ENCODE measurements at regions not wholly inside any gene's neighbourhood (a gene's known extent, or its start where the extent isn't known, plus 50 kb on each side); places are given as distances from the start of the nearest gene placed in this dataset.

GRCh38 chr3:3340526-3340925 is 161.0 kb upstream of the CRBN start (continued):
- no peak for TF ChIP-seq HNRNPUL1 (IDR thresholded peaks at IDR 0.05; ENCODE audit: low read length)
- no peak for TF ChIP-seq SRSF7 (optimal IDR thresholded peaks at IDR 0.05; ENCODE audit: low read depth, low read length)
- TF ChIP-seq SMARCA5 (IDR thresholded peaks at IDR 0.05): no peak
- TF ChIP-seq USF2 (CRISPR knock-in tag; IDR thresholded peaks at IDR 0.05): no peak

GRCh38 chr3:3335903-3336302 is 156.4 kb upstream of the CRBN start:
- POLR2A ChIA-PET: no interaction called here
- TF ChIP-seq, protein P1, sequence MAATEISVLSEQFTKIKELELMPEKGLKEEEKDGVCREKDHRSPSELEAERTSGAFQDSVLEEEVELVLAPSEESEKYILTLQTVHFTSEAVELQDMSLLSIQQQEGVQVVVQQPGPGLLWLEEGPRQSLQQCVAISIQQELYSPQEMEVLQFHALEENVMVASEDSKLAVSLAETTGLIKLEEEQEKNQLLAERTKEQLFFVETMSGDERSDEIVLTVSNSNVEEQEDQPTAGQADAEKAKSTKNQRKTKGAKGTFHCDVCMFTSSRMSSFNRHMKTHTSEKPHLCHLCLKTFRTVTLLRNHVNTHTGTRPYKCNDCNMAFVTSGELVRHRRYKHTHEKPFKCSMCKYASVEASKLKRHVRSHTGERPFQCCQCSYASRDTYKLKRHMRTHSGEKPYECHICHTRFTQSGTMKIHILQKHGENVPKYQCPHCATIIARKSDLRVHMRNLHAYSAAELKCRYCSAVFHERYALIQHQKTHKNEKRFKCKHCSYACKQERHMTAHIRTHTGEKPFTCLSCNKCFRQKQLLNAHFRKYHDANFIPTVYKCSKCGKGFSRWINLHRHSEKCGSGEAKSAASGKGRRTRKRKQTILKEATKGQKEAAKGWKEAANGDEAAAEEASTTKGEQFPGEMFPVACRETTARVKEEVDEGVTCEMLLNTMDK (IDR thresholded peaks at IDR 0.05; ENCODE audit: borderline replicate concordance, insufficient read depth, low read depth, low read length, poor library complexity, severe bottlenecking): no peak
- TF ChIP-seq NCOA4 (IDR thresholded peaks at IDR 0.05; ENCODE audit: partially characterized antibody): no peak
- no peak for TF ChIP-seq ZNF41 (CRISPR knock-in tag; conservative IDR thresholded peaks at IDR 0.05)
- no peak for TF ChIP-seq FOXJ3 (CRISPR knock-in tag; IDR thresholded peaks at IDR 0.05)
- TF ChIP-seq, protein P2, sequence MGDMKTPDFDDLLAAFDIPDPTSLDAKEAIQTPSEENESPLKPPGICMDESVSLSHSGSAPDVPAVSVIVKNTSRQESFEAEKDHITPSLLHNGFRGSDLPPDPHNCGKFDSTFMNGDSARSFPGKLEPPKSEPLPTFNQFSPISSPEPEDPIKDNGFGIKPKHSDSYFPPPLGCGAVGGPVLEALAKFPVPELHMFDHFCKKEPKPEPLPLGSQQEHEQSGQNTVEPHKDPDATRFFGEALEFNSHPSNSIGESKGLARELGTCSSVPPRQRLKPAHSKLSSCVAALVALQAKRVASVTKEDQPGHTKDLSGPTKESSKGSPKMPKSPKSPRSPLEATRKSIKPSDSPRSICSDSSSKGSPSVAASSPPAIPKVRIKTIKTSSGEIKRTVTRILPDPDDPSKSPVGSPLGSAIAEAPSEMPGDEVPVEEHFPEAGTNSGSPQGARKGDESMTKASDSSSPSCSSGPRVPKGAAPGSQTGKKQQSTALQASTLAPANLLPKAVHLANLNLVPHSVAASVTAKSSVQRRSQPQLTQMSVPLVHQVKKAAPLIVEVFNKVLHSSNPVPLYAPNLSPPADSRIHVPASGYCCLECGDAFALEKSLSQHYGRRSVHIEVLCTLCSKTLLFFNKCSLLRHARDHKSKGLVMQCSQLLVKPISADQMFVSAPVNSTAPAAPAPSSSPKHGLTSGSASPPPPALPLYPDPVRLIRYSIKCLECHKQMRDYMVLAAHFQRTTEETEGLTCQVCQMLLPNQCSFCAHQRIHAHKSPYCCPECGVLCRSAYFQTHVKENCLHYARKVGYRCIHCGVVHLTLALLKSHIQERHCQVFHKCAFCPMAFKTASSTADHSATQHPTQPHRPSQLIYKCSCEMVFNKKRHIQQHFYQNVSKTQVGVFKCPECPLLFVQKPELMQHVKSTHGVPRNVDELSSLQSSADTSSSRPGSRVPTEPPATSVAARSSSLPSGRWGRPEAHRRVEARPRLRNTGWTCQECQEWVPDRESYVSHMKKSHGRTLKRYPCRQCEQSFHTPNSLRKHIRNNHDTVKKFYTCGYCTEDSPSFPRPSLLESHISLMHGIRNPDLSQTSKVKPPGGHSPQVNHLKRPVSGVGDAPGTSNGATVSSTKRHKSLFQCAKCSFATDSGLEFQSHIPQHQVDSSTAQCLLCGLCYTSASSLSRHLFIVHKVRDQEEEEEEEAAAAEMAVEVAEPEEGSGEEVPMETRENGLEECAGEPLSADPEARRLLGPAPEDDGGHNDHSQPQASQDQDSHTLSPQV (IDR thresholded peaks at IDR 0.05): no peak
- TF ChIP-seq, protein P3, sequence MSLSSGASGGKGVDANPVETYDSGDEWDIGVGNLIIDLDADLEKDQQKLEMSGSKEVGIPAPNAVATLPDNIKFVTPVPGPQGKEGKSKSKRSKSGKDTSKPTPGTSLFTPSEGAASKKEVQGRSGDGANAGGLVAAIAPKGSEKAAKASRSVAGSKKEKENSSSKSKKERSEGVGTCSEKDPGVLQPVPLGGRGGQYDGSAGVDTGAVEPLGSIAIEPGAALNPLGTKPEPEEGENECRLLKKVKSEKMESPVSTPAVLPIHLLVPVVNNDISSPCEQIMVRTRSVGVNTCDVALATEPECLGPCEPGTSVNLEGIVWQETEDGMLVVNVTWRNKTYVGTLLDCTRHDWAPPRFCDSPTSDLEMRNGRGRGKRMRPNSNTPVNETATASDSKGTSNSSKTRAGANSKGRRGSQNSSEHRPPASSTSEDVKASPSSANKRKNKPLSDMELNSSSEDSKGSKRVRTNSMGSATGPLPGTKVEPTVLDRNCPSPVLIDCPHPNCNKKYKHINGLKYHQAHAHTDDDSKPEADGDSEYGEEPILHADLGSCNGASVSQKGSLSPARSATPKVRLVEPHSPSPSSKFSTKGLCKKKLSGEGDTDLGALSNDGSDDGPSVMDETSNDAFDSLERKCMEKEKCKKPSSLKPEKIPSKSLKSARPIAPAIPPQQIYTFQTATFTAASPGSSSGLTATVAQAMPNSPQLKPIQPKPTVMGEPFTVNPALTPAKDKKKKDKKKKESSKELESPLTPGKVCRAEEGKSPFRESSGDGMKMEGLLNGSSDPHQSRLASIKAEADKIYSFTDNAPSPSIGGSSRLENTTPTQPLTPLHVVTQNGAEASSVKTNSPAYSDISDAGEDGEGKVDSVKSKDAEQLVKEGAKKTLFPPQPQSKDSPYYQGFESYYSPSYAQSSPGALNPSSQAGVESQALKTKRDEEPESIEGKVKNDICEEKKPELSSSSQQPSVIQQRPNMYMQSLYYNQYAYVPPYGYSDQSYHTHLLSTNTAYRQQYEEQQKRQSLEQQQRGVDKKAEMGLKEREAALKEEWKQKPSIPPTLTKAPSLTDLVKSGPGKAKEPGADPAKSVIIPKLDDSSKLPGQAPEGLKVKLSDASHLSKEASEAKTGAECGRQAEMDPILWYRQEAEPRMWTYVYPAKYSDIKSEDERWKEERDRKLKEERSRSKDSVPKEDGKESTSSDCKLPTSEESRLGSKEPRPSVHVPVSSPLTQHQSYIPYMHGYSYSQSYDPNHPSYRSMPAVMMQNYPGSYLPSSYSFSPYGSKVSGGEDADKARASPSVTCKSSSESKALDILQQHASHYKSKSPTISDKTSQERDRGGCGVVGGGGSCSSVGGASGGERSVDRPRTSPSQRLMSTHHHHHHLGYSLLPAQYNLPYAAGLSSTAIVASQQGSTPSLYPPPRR (CRISPR knock-in tag; IDR thresholded peaks at IDR 0.05; ENCODE audit: borderline replicate concordance): no peak

More at GRCh38 chr3:3335903-3336302, 156.4 kb upstream of the CRBN start:
- Histone ChIP-seq H3K9me3 (replicated peaks; ENCODE audit: control insufficient read depth, insufficient read depth, low read depth, low read length) (0 out of 2 replicates have a peak, but pooled peaks cover 3% of the 10 kb centered on the region), H3K9ac (ENCODE audit: insufficient read depth in 1 of 2, low read depth in 2 of 2, low read length in 2 of 2) (no peak overlapping the region), H3K79me2 (ENCODE audit: control insufficient read depth, insufficient read depth, low read length) (no peaks in the 10 kb centered on the region), H3K27me3 (ENCODE audit: control insufficient read depth in 2 of 2, insufficient read depth in 2 of 2, low read length in 2 of 2) (no peaks in the 10 kb centered on the region), H3K4me2 (ENCODE audit: insufficient read depth, low read length) (no peak overlapping the region), H4K20me1 (replicated peaks; ENCODE audit: control insufficient read depth, insufficient read depth, low read length) (no peaks in the 10 kb centered on the region), H3K9me1 (ENCODE audit: control insufficient read depth, insufficient read depth, low read length) (no peaks in the 10 kb centered on the region), H3K4me3 (no peak overlapping the region), H3K36me3 (ENCODE audit: control insufficient read depth, insufficient read depth, low read length) (no peaks in the 10 kb centered on the region), H3K4me1 (replicated peaks in 1 of 2; ENCODE audit: control insufficient read depth in 2 of 2, insufficient read depth in 2 of 2, low read length in 2 of 2) (no peaks in the 10 kb centered on the region), H3K27ac (ENCODE audit: extremely low read depth, low read depth, low read length) (no peak overlapping the region), H2AFZ (ENCODE audit: low read depth, low read length) (no peak overlapping the region)
- 0% methylated on average over 1 of the region's 1 CpG for WGBS (ENCODE audit: insufficient coverage, low coverage, missing lambda C conversion rate)
- CTCF ChIA-PET (ENCODE audit: low intra/inter-chr PET ratio): no interaction called here
- DNase-seq (ENCODE audit: extremely low read depth in 1 of 4, low spot score in 3 of 4) (no peak), ATAC-seq (no peak), FAIRE-seq (no peak)
- in situ Hi-C loops (cut with MboI): no loop called here
- BruUV-seq (replicated peaks): no TSS peak
- intact Hi-C loops (cut with micrococcal nuclease): no loop called here

All from K562 (cell line).